ENCODE measurements at regions not wholly inside any gene's neighbourhood (a gene's known extent, or its start where the extent isn't known, plus 50 kb on each side); places are given as distances from the start of the nearest gene placed in this dataset.

DNA sequence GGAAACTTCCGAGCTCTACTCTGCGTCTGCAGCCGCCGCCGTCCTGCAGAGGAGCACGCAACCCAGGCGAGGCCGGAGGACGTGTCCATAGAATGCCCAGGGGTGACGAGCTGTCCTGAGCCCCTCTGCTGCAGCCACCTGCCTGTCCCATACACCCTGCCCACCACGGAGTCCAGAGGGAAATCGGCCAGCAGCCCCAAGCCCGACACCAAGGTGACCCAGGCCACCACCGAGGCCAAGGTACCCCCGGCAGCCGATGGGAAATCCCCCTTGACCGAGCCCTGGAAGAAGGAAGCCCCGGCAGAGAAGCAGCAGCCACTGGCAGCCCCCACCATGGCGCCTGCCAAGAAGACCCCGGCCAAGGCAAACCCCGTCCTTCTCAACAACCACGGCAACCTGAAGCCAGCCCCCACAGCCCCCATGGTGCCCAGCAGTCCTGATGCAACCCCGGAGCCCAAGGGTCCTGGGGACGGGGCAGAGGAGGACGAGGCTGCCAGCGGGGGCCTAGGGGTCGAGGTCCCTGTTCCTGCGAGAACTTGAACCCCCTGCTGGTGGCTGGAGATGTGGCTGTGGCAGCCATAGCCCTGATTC is 128.7 kb upstream of the C14orf180 start:
- Histone ChIP-seq H3K9me2 (ENCODE audit: insufficient read depth, low read length) (no peaks in the 10 kb centered on the region), H3K79me2 (replicated peaks; ENCODE audit: insufficient read depth, low read length) (no peaks in the 10 kb centered on the region), H3K27me3 (ENCODE audit: insufficient read depth, low read depth, low read length) (no peaks in the 10 kb centered on the region), H3K4me2 (ENCODE audit: low read length) (no peak overlapping the region), H3F3A (ENCODE audit: insufficient read depth, low read length, poor library complexity, severe bottlenecking) (no peaks in the 10 kb centered on the region), H3K36me3 (ENCODE audit: insufficient read depth, low read length) (no peaks in the 10 kb centered on the region), H4K20me1 (ENCODE audit: insufficient read depth) (no peaks in the 10 kb centered on the region), H3K9me3 (ENCODE audit: low read length) (no peaks in the 10 kb centered on the region), H3K9ac (ENCODE audit: low read length) (no peak overlapping the region), H3K27ac (ENCODE audit: low read length) (no peak overlapping the region), H3K4me3 (ENCODE audit: low read length) (no peak overlapping the region), H2AFZ (ENCODE audit: low read depth, low read length) (no peak overlapping the region)
- TF ChIP-seq MXI1 (conservative IDR thresholded peaks at IDR 0.05; ENCODE audit: poor library complexity, severe bottlenecking) (no peak), EZH2 (IDR thresholded peaks at IDR 0.05; ENCODE audit: borderline replicate concordance, insufficient read depth, low read length, poor library complexity, severe bottlenecking) (no peak), CTCF (IDR thresholded peaks at IDR 0.05; ENCODE audit: poor library complexity, severe bottlenecking) (no peak), RAD21 (conservative IDR thresholded peaks at IDR 0.05) (no peak), TAF1 (IDR thresholded peaks at IDR 0.05; ENCODE audit: low read depth) (no peak), REST (IDR thresholded peaks at IDR 0.05; ENCODE audit: borderline replicate concordance) (no peak)

DNA sequence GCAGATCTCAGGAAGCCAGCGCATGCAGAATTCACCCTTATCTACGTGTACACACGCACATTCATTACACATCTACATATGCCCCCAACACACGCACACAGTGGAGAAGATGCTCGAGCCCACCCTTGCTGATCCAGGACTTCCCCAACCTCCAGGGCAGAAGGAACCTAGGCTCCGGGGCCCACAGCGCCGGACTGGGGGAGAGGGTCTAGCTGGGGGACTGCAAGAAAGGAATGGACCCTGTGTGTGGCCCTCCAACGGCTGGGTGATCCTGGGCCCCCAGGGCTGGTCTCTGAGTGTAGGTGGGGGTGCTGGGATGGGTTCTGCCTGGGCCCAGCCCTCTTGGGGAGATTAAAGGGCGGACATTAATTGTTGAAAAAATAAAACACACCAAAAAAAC is 128.1 kb upstream of the C14orf180 start:
- Histone ChIP-seq H3K79me2 (replicated peaks; ENCODE audit: insufficient read depth, low read length) (no peaks in the 10 kb centered on the region), H2AFZ (ENCODE audit: low read depth, low read length) (no peak overlapping the region), H3K4me2 (ENCODE audit: low read length) (no peak overlapping the region), H3K9me2 (ENCODE audit: insufficient read depth, low read length) (no peaks in the 10 kb centered on the region), H3K27me3 (ENCODE audit: insufficient read depth, low read depth, low read length) (no peaks in the 10 kb centered on the region), H3K27ac (ENCODE audit: low read length) (no peak overlapping the region), H3K36me3 (ENCODE audit: insufficient read depth, low read length) (no peaks in the 10 kb centered on the region), H3K4me3 (ENCODE audit: low read length) (no peak overlapping the region), H3K9me3 (ENCODE audit: low read length) (no peaks in the 10 kb centered on the region), H3F3A (ENCODE audit: insufficient read depth, low read length, poor library complexity, severe bottlenecking) (no peaks in the 10 kb centered on the region), H3K9ac (ENCODE audit: low read length) (no peak overlapping the region), H4K20me1 (ENCODE audit: insufficient read depth) (no peaks in the 10 kb centered on the region)
- TF ChIP-seq MXI1 (conservative IDR thresholded peaks at IDR 0.05; ENCODE audit: poor library complexity, severe bottlenecking) (no peak), CTCF (IDR thresholded peaks at IDR 0.05; ENCODE audit: poor library complexity, severe bottlenecking) (no peak), SMC3 (conservative IDR thresholded peaks at IDR 0.05; ENCODE audit: poor library complexity) (no peak), EP300 (conservative IDR thresholded peaks at IDR 0.05; ENCODE audit: poor library complexity, severe bottlenecking) (no peak), POLR2AphosphoS5 (IDR thresholded peaks at IDR 0.05) (no peak), TAF1 (IDR thresholded peaks at IDR 0.05; ENCODE audit: low read depth) (no peak), REST (IDR thresholded peaks at IDR 0.05; ENCODE audit: borderline replicate concordance) (no peak), RAD21 (conservative IDR thresholded peaks at IDR 0.05) (no peak), EZH2 (IDR thresholded peaks at IDR 0.05; ENCODE audit: borderline replicate concordance, insufficient read depth, low read length, poor library complexity, severe bottlenecking) (no peak)
